ENCODE measurements at regions not wholly inside any gene's neighbourhood (a gene's known extent, or its start where the extent isn't known, plus 50 kb on each side); places are given as distances from the start of the nearest gene placed in this dataset.
"Not testable (repeated sequence)": the region's sequence is repeated elsewhere in the genome, so short reads cannot be mapped to it uniquely, and the experiment has no call there.

GRCh38 chr15:96978937-96979473 is 648.5 kb downstream of the NR2F2 start:
- Histone ChIP-seq H3K27me3 (ENCODE audit: insufficient read depth, low read length) (no peaks in the 10 kb centered on the region), H2AFZ (ENCODE audit: low read length, unreplicated experiment) (no peak overlapping the region), H3K4me1 (ENCODE audit: control insufficient read depth, insufficient read depth, low read length, unreplicated experiment) (no peaks in the 10 kb centered on the region), H3K27ac (ENCODE audit: low read depth, low read length) (no peak overlapping the region), H3K4me3 (ENCODE audit: low read depth, low read length) (no peak overlapping the region), H3K79me2 (ENCODE audit: control insufficient read depth, insufficient read depth, low read length, unreplicated experiment) (no peaks in the 10 kb centered on the region), H3K36me3 (ENCODE audit: insufficient read depth, low read length) (no peaks in the 10 kb centered on the region)

- not testable (repeated sequence) for H3K27ac ChIP-seq (ENCODE audit: low read depth, low read length); H3K36me3 ChIP-seq (ENCODE audit: insufficient read depth, low read length); H3K27me3 ChIP-seq (ENCODE audit: insufficient read depth, low read length); H3K4me3 ChIP-seq (ENCODE audit: low read depth, low read length); H3K4me1 ChIP-seq (ENCODE audit: control insufficient read depth, insufficient read depth, low read length, unreplicated experiment); H2AFZ ChIP-seq (ENCODE audit: low read length, unreplicated experiment); H3K79me2 ChIP-seq (ENCODE audit: control insufficient read depth, insufficient read depth, low read length, unreplicated experiment)
Observed at GRCh38 chr15:96984121-96984671, 653.7 kb downstream of the NR2F2 start.

DNA sequence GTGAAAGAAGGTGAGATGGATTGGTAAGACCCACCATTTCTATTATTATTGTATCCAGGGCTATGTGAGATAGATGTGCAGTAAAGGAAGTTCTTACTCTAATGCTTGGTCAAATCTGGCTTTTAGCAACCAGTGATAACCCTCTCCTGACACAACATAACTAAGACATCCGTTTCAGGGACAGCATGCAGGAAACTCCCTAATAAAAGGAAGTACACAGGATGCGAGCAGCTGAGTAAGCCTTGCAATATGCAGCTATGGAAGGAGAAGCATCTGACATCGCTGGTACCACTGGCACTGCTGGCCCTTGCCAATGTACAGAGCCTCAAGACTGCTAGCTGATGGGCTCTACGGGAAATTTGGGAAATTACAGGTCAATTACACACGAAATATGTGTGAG is 662.3 kb downstream of the NR2F2 start:
- Histone ChIP-seq H3K79me2 (ENCODE audit: control insufficient read depth, insufficient read depth, low read length, unreplicated experiment) (no peaks in the 10 kb centered on the region), H2AFZ (ENCODE audit: low read length, unreplicated experiment) (no peak overlapping the region), H3K27ac (ENCODE audit: low read depth, low read length) (no peak overlapping the region)

GRCh38 chr15:96997538-96997937 is 667.0 kb downstream of the NR2F2 start:
- Histone ChIP-seq H3K36me3 (ENCODE audit: insufficient read depth, low read length) (no peaks in the 10 kb centered on the region), H3K27me3 (ENCODE audit: insufficient read depth, low read length) (no peaks in the 10 kb centered on the region), H3K4me1 (ENCODE audit: control insufficient read depth, insufficient read depth, low read length, unreplicated experiment) (no peaks in the 10 kb centered on the region), H3K27ac (ENCODE audit: low read depth, low read length) (no peak overlapping the region), H3K4me3 (ENCODE audit: low read depth, low read length) (no peak overlapping the region), H3K79me2 (ENCODE audit: control insufficient read depth, insufficient read depth, low read length, unreplicated experiment) (no peaks in the 10 kb centered on the region), H2AFZ (ENCODE audit: low read length, unreplicated experiment) (no peak overlapping the region)

More for the DNA sequence above, 662.3 kb downstream of the NR2F2 start:
- Histone ChIP-seq H3K4me1 (ENCODE audit: control insufficient read depth, insufficient read depth, low read length, unreplicated experiment) (no peaks in the 10 kb centered on the region), H3K4me3 (ENCODE audit: low read depth, low read length) (no peak overlapping the region), H3K36me3 (ENCODE audit: insufficient read depth, low read length) (no peaks in the 10 kb centered on the region), H3K27me3 (ENCODE audit: insufficient read depth, low read length) (no peaks in the 10 kb centered on the region)

DNA sequence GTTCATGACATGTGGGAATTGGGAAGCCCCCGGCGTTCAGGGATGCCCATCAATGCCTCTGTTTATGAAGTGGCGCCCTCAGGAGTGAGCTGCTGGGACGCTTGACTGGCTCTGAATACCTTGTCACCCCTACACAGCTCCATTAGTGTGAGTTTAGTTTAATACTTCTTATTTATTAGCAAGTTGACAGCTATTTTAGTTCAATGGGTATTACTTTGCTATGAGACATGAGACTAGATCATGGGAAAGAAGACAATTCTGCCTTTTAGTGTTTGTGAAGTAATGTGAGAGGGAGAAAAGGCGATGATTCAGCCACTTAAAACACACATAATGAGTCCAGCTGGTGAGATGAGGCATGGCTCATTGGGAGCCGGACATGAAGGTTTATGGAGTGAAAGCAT is 678.5 kb downstream of the NR2F2 start:
- H3K79me2 ChIP-seq (ENCODE audit: control insufficient read depth, insufficient read depth, low read length, unreplicated experiment), result no peaks in the 10 kb centered on the region
- H2AFZ ChIP-seq (ENCODE audit: low read length, unreplicated experiment), result no peak overlapping the region
- H3K27me3 ChIP-seq (ENCODE audit: insufficient read depth, low read length), result no peaks in the 10 kb centered on the region
- no peaks in the 10 kb centered on the region for H3K36me3 ChIP-seq (ENCODE audit: insufficient read depth, low read length)
- no peak overlapping the region for H3K4me3 ChIP-seq (ENCODE audit: low read depth, low read length)
- no peaks in the 10 kb centered on the region for H3K4me1 ChIP-seq (ENCODE audit: control insufficient read depth, insufficient read depth, low read length, unreplicated experiment)
- no peak overlapping the region for H3K27ac ChIP-seq (ENCODE audit: low read depth, low read length)

GRCh38 chr15:97012986-97013385 is 682.5 kb downstream of the NR2F2 start:
- H2AFZ ChIP-seq (ENCODE audit: low read length, unreplicated experiment), result no peak overlapping the region
- no peaks in the 10 kb centered on the region for H3K79me2 ChIP-seq (ENCODE audit: control insufficient read depth, insufficient read depth, low read length, unreplicated experiment)
- no peak overlapping the region for H3K27ac ChIP-seq (ENCODE audit: low read depth, low read length)
- H3K36me3 ChIP-seq (ENCODE audit: insufficient read depth, low read length), result no peaks in the 10 kb centered on the region
- no peaks in the 10 kb centered on the region for H3K27me3 ChIP-seq (ENCODE audit: insufficient read depth, low read length)
- H3K4me1 ChIP-seq (ENCODE audit: control insufficient read depth, insufficient read depth, low read length, unreplicated experiment), result no peaks in the 10 kb centered on the region
- H3K4me3 ChIP-seq (ENCODE audit: low read depth, low read length), result no peak overlapping the region

GRCh38 chr15:97013491-97013890 is 683.0 kb downstream of the NR2F2 start:
- Histone ChIP-seq H3K27me3 (ENCODE audit: insufficient read depth, low read length) (no peaks in the 10 kb centered on the region), H3K27ac (ENCODE audit: low read depth, low read length) (no peak overlapping the region), H3K4me3 (ENCODE audit: low read depth, low read length) (no peak overlapping the region), H2AFZ (ENCODE audit: low read length, unreplicated experiment) (no peak overlapping the region), H3K36me3 (ENCODE audit: insufficient read depth, low read length) (no peaks in the 10 kb centered on the region), H3K79me2 (ENCODE audit: control insufficient read depth, insufficient read depth, low read length, unreplicated experiment) (no peaks in the 10 kb centered on the region), H3K4me1 (ENCODE audit: control insufficient read depth, insufficient read depth, low read length, unreplicated experiment) (no peaks in the 10 kb centered on the region)

GRCh38 chr15:97014001-97014400 is 683.5 kb downstream of the NR2F2 start:
- Histone ChIP-seq H3K4me1 (ENCODE audit: control insufficient read depth, insufficient read depth, low read length, unreplicated experiment) (no peaks in the 10 kb centered on the region), H3K27ac (ENCODE audit: low read depth, low read length) (no peak overlapping the region), H3K27me3 (ENCODE audit: insufficient read depth, low read length) (no peaks in the 10 kb centered on the region)

DNA sequence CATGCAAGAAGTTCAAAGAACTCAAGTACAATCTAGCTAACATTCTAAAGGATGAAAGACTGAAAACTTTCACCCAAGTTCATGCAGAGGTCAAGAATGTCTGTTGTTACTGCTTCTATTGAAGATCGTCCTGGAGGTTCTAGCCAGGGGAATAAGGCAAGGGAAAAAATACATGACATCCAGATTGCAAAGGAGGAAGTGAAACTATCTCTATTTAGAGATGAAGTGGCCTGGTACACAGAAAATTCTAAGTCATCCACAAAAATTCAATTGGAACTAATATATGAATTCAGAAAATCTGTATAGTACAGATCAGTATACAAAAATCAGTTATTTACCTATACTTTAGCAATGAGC is 693.0 kb downstream of the NR2F2 start:
- Histone ChIP-seq H3K27ac (ENCODE audit: low read depth, low read length) (no peak overlapping the region), H3K4me3 (ENCODE audit: low read depth, low read length) (no peak overlapping the region), H3K36me3 (ENCODE audit: insufficient read depth, low read length) (no peaks in the 10 kb centered on the region), H3K27me3 (ENCODE audit: insufficient read depth, low read length) (no peaks in the 10 kb centered on the region), H3K4me1 (ENCODE audit: control insufficient read depth, insufficient read depth, low read length, unreplicated experiment) (no peaks in the 10 kb centered on the region), H2AFZ (ENCODE audit: low read length, unreplicated experiment) (no peak overlapping the region), H3K79me2 (ENCODE audit: control insufficient read depth, insufficient read depth, low read length, unreplicated experiment) (no peaks in the 10 kb centered on the region)

More at GRCh38 chr15:97014001-97014400, 683.5 kb downstream of the NR2F2 start:
- no peaks in the 10 kb centered on the region for H3K36me3 ChIP-seq (ENCODE audit: insufficient read depth, low read length)
- no peaks in the 10 kb centered on the region for H3K79me2 ChIP-seq (ENCODE audit: control insufficient read depth, insufficient read depth, low read length, unreplicated experiment)
- H3K4me3 ChIP-seq (ENCODE audit: low read depth, low read length), result no peak overlapping the region
- no peak overlapping the region for H2AFZ ChIP-seq (ENCODE audit: low read length, unreplicated experiment)

- no peaks in the 10 kb centered on the region for H3K79me2 ChIP-seq (ENCODE audit: control insufficient read depth, insufficient read depth, low read length, unreplicated experiment)
- H3K36me3 ChIP-seq (ENCODE audit: insufficient read depth, low read length), result no peaks in the 10 kb centered on the region
- H3K27me3 ChIP-seq (ENCODE audit: insufficient read depth, low read length), result no peaks in the 10 kb centered on the region
- H3K4me3 ChIP-seq (ENCODE audit: low read depth, low read length), result no peak overlapping the region
- H3K4me1 ChIP-seq (ENCODE audit: control insufficient read depth, insufficient read depth, low read length, unreplicated experiment), result no peaks in the 10 kb centered on the region
- H2AFZ ChIP-seq (ENCODE audit: low read length, unreplicated experiment), result no peak overlapping the region
- H3K27ac ChIP-seq (ENCODE audit: low read depth, low read length), result no peak overlapping the region
Observed at GRCh38 chr15:97026781-97027180, 696.3 kb downstream of the NR2F2 start.

DNA sequence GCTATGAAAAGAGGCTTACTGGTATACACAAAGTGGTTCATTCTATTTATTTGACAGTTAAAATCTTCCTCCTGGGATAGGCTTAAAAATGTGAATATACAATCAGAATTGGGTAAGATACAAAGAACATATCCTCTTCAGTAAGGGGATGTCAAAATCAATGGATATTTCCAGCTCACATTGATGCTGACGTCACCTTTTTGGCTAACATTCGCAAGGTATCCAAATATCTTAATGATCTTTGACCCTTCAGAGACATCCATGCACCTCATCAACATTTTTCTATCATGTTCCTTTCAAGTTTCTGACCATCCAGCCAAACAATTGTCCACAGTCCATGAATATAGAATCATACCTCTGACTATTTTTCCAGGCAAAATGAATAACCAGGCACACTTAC is 697.3 kb downstream of the NR2F2 start:
- Histone ChIP-seq H3K4me3 (ENCODE audit: low read depth, low read length) (no peak overlapping the region), H3K36me3 (ENCODE audit: insufficient read depth, low read length) (no peaks in the 10 kb centered on the region), H3K79me2 (ENCODE audit: control insufficient read depth, insufficient read depth, low read length, unreplicated experiment) (no peaks in the 10 kb centered on the region), H2AFZ (ENCODE audit: low read length, unreplicated experiment) (no peak overlapping the region), H3K4me1 (ENCODE audit: control insufficient read depth, insufficient read depth, low read length, unreplicated experiment) (no peaks in the 10 kb centered on the region), H3K27me3 (ENCODE audit: insufficient read depth, low read length) (no peaks in the 10 kb centered on the region), H3K27ac (ENCODE audit: low read depth, low read length) (no peak overlapping the region)
